ELF-1 (cell line): ENCODE measurements at regions not wholly inside any gene's neighbourhood (a gene's known extent, or its start where the extent isn't known, plus 50 kb on each side); places are given as distances from the start of the nearest gene placed in this dataset.

Experiments
- DNase-seq: peaks from one replicate; pipeline ENCODE4 v3.0.0-alpha.2; 2016; ENCODE audit warnings: low read depth, low spot score

DNA sequence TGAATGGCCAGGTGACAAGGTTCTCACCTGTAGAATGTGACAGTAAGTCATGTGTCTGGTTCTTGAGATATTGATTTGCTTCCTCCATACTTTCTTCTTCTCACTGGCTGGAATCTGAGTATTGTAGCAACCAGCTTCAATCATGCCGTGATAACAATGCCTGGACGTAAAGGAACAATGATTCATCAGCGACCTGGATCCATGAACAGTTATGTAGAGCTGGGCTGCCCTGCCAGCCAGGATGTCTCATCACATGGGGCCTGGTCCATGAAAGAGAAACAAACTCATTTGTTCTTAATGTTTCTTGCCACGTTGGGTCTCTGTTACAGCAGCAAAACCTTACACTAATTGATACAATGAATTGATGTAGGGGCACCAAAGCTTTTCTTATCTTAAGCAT lies 627.2 kb downstream of the TOX3 start:
- no peak for DNase-seq

DNA sequence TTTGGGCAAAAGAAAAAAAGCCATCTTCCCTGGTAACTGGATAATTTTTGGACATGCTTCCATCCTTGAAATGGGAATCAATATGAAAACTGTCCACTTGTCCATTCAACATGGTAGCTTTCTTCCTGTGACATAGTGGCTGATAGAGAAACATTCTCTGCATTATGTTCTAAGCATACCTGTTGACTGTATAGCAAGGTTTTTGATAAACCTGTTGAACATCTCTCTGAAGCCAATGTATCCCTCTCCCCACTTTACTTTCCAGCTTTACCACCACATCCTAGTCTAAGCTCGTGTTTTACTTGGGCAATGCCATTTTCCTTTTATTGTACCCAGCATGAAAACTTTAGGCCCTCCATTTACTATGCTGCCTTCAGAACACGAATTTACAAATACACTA lies 630.1 kb downstream of the TOX3 start:
- no peak for DNase-seq

GRCh38 chr16:51916231-51916630 lies 630.7 kb downstream of the TOX3 start:
- DNase-seq, result no peak

- no peak for DNase-seq
Measured at GRCh38 chr16:51907680-51908079, 639.3 kb downstream of the TOX3 start.

GRCh38 chr16:51900221-51900780 lies 646.6 kb downstream of the TOX3 start:
- no peak for DNase-seq

DNA sequence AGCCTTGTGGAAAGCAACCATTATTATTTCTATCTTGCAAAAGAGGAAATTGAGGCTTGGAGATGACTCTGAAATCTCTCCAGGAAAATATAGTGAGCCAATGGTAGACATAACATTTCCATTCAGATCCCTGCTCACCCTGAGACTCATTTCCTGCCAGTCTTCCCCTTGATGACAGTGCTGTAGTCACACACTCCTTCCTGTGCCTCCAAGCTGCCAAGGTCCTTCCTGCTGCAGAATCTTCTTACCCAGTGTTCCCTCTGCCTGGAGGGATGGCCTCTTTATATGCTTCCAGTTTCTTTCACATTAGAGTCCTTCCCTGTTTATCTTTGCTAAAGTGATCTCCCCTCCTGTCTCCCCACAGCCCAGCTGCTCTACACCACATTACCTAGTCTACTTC lies 648.1 kb downstream of the TOX3 start:
- DNase-seq, result no peak

- DNase-seq, result no peak
Measured at GRCh38 chr16:51896013-51896412, 650.9 kb downstream of the TOX3 start.

DNA sequence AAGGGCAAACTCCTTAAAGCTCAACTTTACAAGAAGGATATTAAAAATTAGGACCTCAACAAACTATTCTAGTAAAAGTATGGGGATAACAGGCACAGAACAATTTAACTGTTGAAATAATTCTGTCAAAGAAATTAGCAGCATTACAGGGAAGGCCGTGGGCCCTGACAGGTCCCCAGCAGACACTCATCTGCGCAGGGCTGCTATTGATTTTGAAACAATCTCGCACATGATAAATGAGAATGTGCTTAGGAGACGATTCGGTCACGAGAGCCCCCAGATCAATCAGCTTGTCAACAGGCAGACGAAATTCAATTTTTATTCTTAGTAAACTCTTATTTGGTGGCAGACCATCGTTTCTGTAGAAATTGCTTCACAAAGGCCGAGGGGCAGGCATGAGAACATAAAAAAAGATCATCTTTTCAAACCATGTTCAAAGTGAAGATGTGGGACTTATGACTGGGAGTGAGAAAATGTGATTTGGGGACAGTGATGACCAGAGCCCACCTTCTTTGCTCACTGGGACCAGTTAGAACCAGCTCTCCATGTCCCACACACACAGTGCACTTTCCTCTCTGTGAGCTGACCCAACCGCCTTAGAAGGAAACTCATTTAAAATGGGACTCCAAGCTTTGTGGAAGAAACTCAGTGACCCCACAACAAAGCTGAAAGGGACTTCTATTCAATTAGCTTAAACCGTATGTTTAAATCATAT lies 654.5 kb downstream of the TOX3 start:
- no peak for DNase-seq

GRCh38 chr16:51888534-51888933 lies 658.4 kb downstream of the TOX3 start:
- DNase-seq, result no peak

- no peak for DNase-seq
Measured at GRCh38 chr16:51888016-51888415, 658.9 kb downstream of the TOX3 start.

DNA sequence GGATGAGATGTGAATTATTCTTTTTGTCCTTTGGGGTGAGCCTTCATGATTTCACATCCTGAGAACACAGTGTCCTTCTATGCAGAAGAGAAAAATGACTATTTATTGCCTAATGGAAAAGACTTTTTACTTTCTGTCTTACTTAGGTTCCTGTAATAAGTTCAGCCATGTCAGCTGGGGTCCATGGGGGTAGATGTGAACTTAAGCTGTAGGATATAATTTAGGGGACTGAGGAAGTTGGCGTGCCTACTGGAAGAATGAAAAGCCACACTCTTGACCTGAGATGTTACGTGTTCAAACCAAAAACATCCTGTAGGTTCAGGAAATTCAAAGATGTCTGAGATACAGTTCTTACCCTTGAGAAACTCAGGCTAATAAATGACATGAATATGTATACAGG lies 660.5 kb downstream of the TOX3 start:
- no peak for DNase-seq

DNA sequence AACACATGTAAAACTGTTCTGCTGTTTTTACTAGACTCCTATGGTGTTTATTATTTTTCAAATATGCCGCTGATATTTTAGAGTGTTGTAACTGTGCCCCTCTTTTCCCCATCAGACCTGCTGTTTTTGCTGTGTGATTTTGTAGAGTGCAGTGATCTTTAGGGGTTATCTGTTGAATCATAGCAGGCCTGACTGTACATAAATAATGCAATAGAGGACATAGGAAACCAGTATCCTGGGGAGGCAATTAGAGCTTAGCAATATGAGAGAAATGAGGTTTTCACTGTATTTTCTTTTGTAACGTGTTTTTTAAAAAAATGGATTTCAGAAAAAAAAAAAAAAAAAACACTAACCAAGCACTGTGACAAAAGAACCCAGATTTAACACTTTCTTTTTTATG lies 662.2 kb downstream of the TOX3 start:
- no peak for DNase-seq

- no peak for DNase-seq
Measured at GRCh38 chr16:51881731-51882130, 665.2 kb downstream of the TOX3 start.

DNA sequence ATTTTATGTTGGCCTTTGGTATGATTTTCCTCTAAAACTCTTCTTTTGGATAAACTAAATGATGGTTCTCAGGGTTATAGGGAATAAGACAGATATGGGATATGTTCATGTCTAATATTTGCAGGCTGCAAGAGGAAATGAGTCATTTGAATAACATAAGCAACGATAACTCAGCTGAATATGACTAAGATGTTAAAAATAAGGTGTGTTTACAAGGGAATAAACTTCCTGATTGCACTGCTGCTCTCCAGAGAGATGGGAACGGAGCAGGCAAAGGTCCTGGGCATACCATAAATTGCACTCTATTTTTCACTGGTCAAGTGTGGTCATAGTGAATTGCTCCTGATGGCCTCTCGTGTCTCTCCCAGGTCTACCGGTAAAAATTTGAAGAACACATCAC lies 666.2 kb downstream of the TOX3 start:
- no peak for DNase-seq

- no peak for DNase-seq
Measured at GRCh38 chr16:51877686-51878085, 669.3 kb downstream of the TOX3 start.

DNA sequence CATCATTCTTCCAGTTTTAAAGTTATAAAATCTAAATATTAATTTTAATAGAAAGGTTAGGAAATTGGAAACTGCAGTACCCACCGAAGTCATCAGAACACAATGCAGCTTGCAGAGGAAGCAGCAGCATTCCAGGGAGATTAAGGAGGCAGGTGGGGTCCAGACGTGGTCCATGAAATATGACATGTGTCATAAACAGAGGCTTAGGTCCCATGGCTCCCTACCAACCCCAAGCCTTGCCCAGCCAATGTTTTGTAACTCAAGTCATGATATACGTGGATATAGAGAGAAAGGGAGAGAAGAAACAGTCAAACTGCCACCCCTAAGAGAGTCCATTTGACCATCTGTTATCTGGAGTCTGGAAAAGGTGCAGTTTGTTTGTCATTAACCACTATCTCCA lies 670.0 kb downstream of the TOX3 start:
- no peak for DNase-seq

DNA sequence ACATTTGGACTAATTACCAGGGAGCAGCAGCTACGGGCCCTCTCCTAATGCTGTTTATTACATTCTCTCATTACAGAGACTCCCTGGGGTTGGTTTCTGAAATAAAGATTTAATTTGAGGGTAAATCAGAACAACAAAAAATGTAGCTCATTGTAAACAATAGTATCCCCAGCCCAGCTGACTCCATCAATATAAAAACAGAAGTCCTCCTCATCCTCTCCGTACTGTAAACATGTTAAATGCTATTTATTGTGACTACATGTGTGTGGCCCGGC lies 670.4 kb downstream of the TOX3 start:
- no peak for DNase-seq

- peak; percentile 33 for DNase-seq
Measured at GRCh38 chr16:51875834-51876600, 670.9 kb downstream of the TOX3 start.

DNA sequence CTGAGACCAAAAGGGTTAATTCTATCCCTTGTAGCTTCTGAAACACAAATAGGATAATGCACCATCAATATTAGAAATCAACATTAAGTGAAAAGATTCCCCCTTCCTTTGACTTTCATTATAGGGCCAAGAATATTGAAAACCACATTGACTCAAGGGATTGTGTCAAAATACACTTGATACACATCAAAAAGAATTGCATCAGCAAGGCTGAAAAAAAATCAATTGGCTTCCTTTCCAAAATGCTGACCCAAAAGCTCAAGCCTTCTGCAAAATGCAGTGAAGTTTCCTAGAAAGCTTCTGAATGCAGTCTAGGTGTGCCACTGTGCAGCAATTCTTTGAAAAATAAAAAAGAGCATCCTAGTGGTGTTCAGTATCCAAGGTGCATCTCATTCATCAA lies 674.4 kb downstream of the TOX3 start:
- DNase-seq, result no peak

- DNase-seq, result no peak
Measured at GRCh38 chr16:51870296-51870854, 676.6 kb downstream of the TOX3 start.

GRCh38 chr16:51869176-51869575 lies 677.8 kb downstream of the TOX3 start:
- DNase-seq, result no peak

GRCh38 chr16:51868631-51869030 lies 678.3 kb downstream of the TOX3 start:
- DNase-seq, result no peak
